Activated B cell treated with CpG ODN at 0.5 μM for 24 hours (primary cell): ENCODE measurements at regions not wholly inside any gene's neighbourhood (a gene's known extent, or its start where the extent isn't known, plus 50 kb on each side); places are given as distances from the start of the nearest gene placed in this dataset.

Experiments
- ATAC-seq: fragments of 200-7000 bp; cut with Tn5 transposase; one replicate; pipeline ENCODE4 v1.10.0; 2021; ENCODE audit warnings: low read depth, mild to moderate bottlenecking, moderate library complexity
- CTCF ChIA-PET: fragments of 350-600 bp; sonication (Branson Sonifier 250); formaldehyde crosslinking; loops from one replicate; lab custom pipeline; 2021; ENCODE audit warnings: antibody characterized with exemption; lab: Charles Lee
- POLR2A ChIA-PET: fragments of 350-600 bp; sonication (Branson Sonifier 250); formaldehyde crosslinking; loops from one replicate; lab custom pipeline; 2021; ENCODE audit warnings: antibody characterized with exemption; lab: Charles Lee
- DNase-seq: peaks from one replicate; pipeline ENCODE4 v3.0.0; 2022
- H3K27ac Mint-ChIP-seq: one replicate; pipeline ENCODE4 v1.8.0; 2020; ENCODE audit warnings: mixed read lengths
- H3K27me3 Mint-ChIP-seq: one replicate; pipeline ENCODE4 v1.8.0; 2021; ENCODE audit warnings: mixed read lengths
- H3K36me3 Mint-ChIP-seq: one replicate; pipeline ENCODE4 v1.8.0; 2021; ENCODE audit warnings: low read depth, mixed read lengths
- H3K4me1 Mint-ChIP-seq: one replicate; pipeline ENCODE4 v1.8.0; 2021; ENCODE audit warnings: mixed read lengths
- H3K4me3 Mint-ChIP-seq: one replicate; pipeline ENCODE4 v1.8.0; 2020; ENCODE audit warnings: mild to moderate bottlenecking, mixed read lengths
- H3K9me3 Mint-ChIP-seq: one replicate; pipeline ENCODE4 v1.8.0; 2020; ENCODE audit warnings: mixed read lengths
- CTCF ChIP-seq: fragments of 200-600 bp; IDR thresholded peaks from one replicate; pipeline ENCODE4 v1.8.0; 2022; ENCODE audit warnings: antibody characterized with exemption, mild to moderate bottlenecking
- intact Hi-C: fragments of 100-400 bp; cut with micrococcal nuclease; formaldehyde crosslinking; loops from one replicate; pipeline ENCODE4 v1.15.1; 2024

GRCh38 chr16:86227801-86228200 is 282.5 kb upstream of the FOXF1 start:
- peaks cover 18% of the 10 kb centered on the region for H3K27me3 Mint-ChIP-seq
- ChIA-PET POLR2A (no interaction called here), CTCF (no interaction called here)
- H3K36me3 Mint-ChIP-seq = no peaks in the 10 kb centered on the region
- no peak overlapping the region for H3K4me3 Mint-ChIP-seq
- ATAC-seq (no peak), DNase-seq (no peak)
- no peak overlapping the region for H3K27ac Mint-ChIP-seq
- intact Hi-C loops = no loop called here
- H3K4me1 Mint-ChIP-seq = no peaks in the 10 kb centered on the region
- H3K9me3 Mint-ChIP-seq = no peaks in the 10 kb centered on the region
- no peak for TF ChIP-seq CTCF

- intact Hi-C loops = no loop called here
- Mint-ChIP-seq H3K9me3 (no peaks in the 10 kb centered on the region), H3K4me3 (no peak overlapping the region), H3K27me3 (peaks cover 17% of the 10 kb centered on the region), H3K4me1 (no peaks in the 10 kb centered on the region), H3K27ac (no peak overlapping the region), H3K36me3 (no peaks in the 10 kb centered on the region)
- no peak for TF ChIP-seq CTCF
- POLR2A ChIA-PET = no interaction called here
- DNase-seq = no peak
- no peak for ATAC-seq
- CTCF ChIA-PET = no interaction called here
Observed at GRCh38 chr16:86228713-86229112, 281.6 kb upstream of the FOXF1 start.

- ATAC-seq (no peak), DNase-seq (no peak)
- H3K4me1 Mint-ChIP-seq = no peaks in the 10 kb centered on the region
- no peak overlapping the region for H3K4me3 Mint-ChIP-seq
- POLR2A ChIA-PET = no interaction called here
- no peak overlapping the region for H3K27ac Mint-ChIP-seq
- no peak for TF ChIP-seq CTCF
- no peaks in the 10 kb centered on the region for H3K9me3 Mint-ChIP-seq
- no peaks in the 10 kb centered on the region for H3K36me3 Mint-ChIP-seq
- intact Hi-C loops = no loop called here
- CTCF ChIA-PET = no interaction called here
- H3K27me3 Mint-ChIP-seq = peaks cover 17% of the 10 kb centered on the region
Observed at GRCh38 chr16:86229283-86229682, 281.0 kb upstream of the FOXF1 start.

GRCh38 chr16:86229866-86230656 is 280.3 kb upstream of the FOXF1 start:
- no peak overlapping the region for H3K4me3 Mint-ChIP-seq
- H3K4me1 Mint-ChIP-seq = no peaks in the 10 kb centered on the region
- DNase-seq (no peak), ATAC-seq (no peak)
- intact Hi-C loops = no loop called here
- no peak for TF ChIP-seq CTCF
- no peaks in the 10 kb centered on the region for H3K36me3 Mint-ChIP-seq
- H3K27me3 Mint-ChIP-seq = peaks cover 17% of the 10 kb centered on the region
- ChIA-PET POLR2A (no interaction called here), CTCF (no interaction called here)
- H3K9me3 Mint-ChIP-seq = no peaks in the 10 kb centered on the region
- no peak overlapping the region for H3K27ac Mint-ChIP-seq

- no peaks in the 10 kb centered on the region for H3K4me1 Mint-ChIP-seq
- no peak overlapping the region for H3K27ac Mint-ChIP-seq
- no peaks in the 10 kb centered on the region for H3K9me3 Mint-ChIP-seq
- no peak overlapping the region for H3K4me3 Mint-ChIP-seq
- ChIA-PET POLR2A (no interaction called here), CTCF (no interaction called here)
- H3K27me3 Mint-ChIP-seq = peaks cover 17% of the 10 kb centered on the region
- ATAC-seq (no peak), DNase-seq (no peak)
- no peaks in the 10 kb centered on the region for H3K36me3 Mint-ChIP-seq
- intact Hi-C loops = no loop called here
- TF ChIP-seq CTCF = no peak
Observed at GRCh38 chr16:86231321-86231995, 278.9 kb upstream of the FOXF1 start.
